Thymus (tissue), 11 donors: ENCODE measurements at regions not wholly inside any gene's neighbourhood (a gene's known extent, or its start where the extent isn't known, plus 50 kb on each side); places are given as distances from the start of the nearest gene placed in this dataset.

ENCODE experiments used
- DNase-seq, 9 donors: peaks; one replicate each; pipeline ENCODE4 v3.0.0-alpha.2; 2013; ENCODE audit warnings: low spot score in 9 of 9, low read depth in 6 of 9, missing footprints in 1 of 9
- H3K27ac ChIP-seq, 2 donors: one replicate each; pipeline ENCODE4 v1.5.1; 2013; ENCODE audit warnings: control low read depth in 1 of 2, low read depth in 1 of 2, low read length in 1 of 2, mild to moderate bottlenecking in 1 of 2, moderate library complexity in 1 of 2
- H3K27me3 ChIP-seq, 2 donors: one replicate each; pipeline ENCODE4 v1.5.1; 2013; ENCODE audit warnings: low read length in 1 of 2; ENCODE audit not compliant: control insufficient read depth in 2 of 2, insufficient read depth in 1 of 2
- H3K36me3 ChIP-seq, 2 donors: one replicate each; pipeline ENCODE4 v1.5.1; 2013; ENCODE audit warnings: low read length in 1 of 2, mild to moderate bottlenecking in 1 of 2, moderate library complexity in 1 of 2; ENCODE audit not compliant: control insufficient read depth in 2 of 2, insufficient read depth in 2 of 2
- H3K4me1 ChIP-seq, 2 donors: one replicate each; pipeline ENCODE4 v1.5.1; 2013; ENCODE audit warnings: low read length in 2 of 2; ENCODE audit not compliant: control insufficient read depth in 2 of 2, insufficient read depth in 2 of 2
- H3K4me3 ChIP-seq, 2 donors: one replicate each; pipeline ENCODE4 v1.5.1; 2013; ENCODE audit warnings: low read length in 2 of 2, control low read depth in 1 of 2, mild to moderate bottlenecking in 1 of 2
- H3K9me3 ChIP-seq, 2 donors: one replicate each; pipeline ENCODE4 v1.5.1; 2013; ENCODE audit warnings: low read length in 1 of 2, mild to moderate bottlenecking in 1 of 2; ENCODE audit not compliant: control insufficient read depth in 2 of 2, insufficient read depth in 1 of 2
- WGBS: extraction: QIAGEN DNeasy Blood & Tissue Kit; methylation state at CpG from one replicate; pipeline ENCODE4 v1.1.7; 2013; 5-methylcytosine and 5-hydroxymethylcytosine counted together
- donor health status: healthy.

- Histone ChIP-seq H3K27me3 (peaks cover 2 to 3% of the 10 kb centered on the region in 2 donors), H3K36me3 (no peaks in the 10 kb centered on the region), H3K27ac (no peak overlapping the region), H3K4me1 (peaks cover 0 to 4% of the 10 kb centered on the region in 2 donors), H3K4me3 (no peak overlapping the region), H3K9me3 (no peaks in the 10 kb centered on the region)
- DNase-seq = no peak
These were observed 100.8 kb upstream of the TPM1 start for GRCh38 chr15:62941699-62942098.

- Histone ChIP-seq H3K36me3 (no peaks in the 10 kb centered on the region), H3K27ac (no peak overlapping the region)
- 97% methylated on average over 9 of the region's 9 CpGs for WGBS
These were observed 100.1 kb upstream of the TPM1 start for GRCh38 chr15:62942428-62942827.

GRCh38 chr15:62945063-62945462 lies 97.5 kb upstream of the TPM1 start:
- Histone ChIP-seq H3K36me3 (no peaks in the 10 kb centered on the region), H3K9me3 (no peaks in the 10 kb centered on the region), H3K27me3 (peaks cover 0 to 4% of the 10 kb centered on the region in 2 donors), H3K4me1 (peaks cover 0 to 4% of the 10 kb centered on the region in 2 donors), H3K27ac (no peak overlapping the region), H3K4me3 (no peak overlapping the region)
- no peak for DNase-seq
- WGBS = 85% methylated on average over 2 of the region's 2 CpGs

More at GRCh38 chr15:62942428-62942827, 100.1 kb upstream of the TPM1 start:
- no peak for DNase-seq
- no peaks in the 10 kb centered on the region for H3K9me3 ChIP-seq
- H3K27me3 ChIP-seq = peaks cover 0 to 3% of the 10 kb centered on the region in 2 donors
- peaks cover 0 to 4% of the 10 kb centered on the region in 2 donors for H3K4me1 ChIP-seq
- H3K4me3 ChIP-seq = no peak overlapping the region

- no peak overlapping the region for H3K4me3 ChIP-seq
- peaks cover 0 to 8% of the 10 kb centered on the region in 2 donors for H3K27me3 ChIP-seq
- peaks cover 0 to 2% of the 10 kb centered on the region in 2 donors for H3K4me1 ChIP-seq
- DNase-seq = no peak
- WGBS = 92% methylated on average over 4 of the region's 4 CpGs
- H3K27ac ChIP-seq = no peak overlapping the region
- no peaks in the 10 kb centered on the region for H3K36me3 ChIP-seq
- no peaks in the 10 kb centered on the region for H3K9me3 ChIP-seq
These were observed 96.8 kb upstream of the TPM1 start for GRCh38 chr15:62945760-62946159.

GRCh38 chr15:62946940-62947339 lies 95.6 kb upstream of the TPM1 start:
- 97% methylated on average over 2 of the region's 2 CpGs for WGBS
- Histone ChIP-seq H3K9me3 (no peaks in the 10 kb centered on the region), H3K4me3 (no peak overlapping the region), H3K27ac (no peak overlapping the region), H3K27me3 (peaks cover 0 to 15% of the 10 kb centered on the region in 2 donors), H3K4me1 (no peaks in the 10 kb centered on the region), H3K36me3 (no peaks in the 10 kb centered on the region)
- DNase-seq = no peak

GRCh38 chr15:62950462-62950931 lies 92.0 kb upstream of the TPM1 start:
- no peaks in the 10 kb centered on the region for H3K4me1 ChIP-seq
- no peaks in the 10 kb centered on the region for H3K36me3 ChIP-seq
- H3K27me3 ChIP-seq = peaks cover 8 to 33% of the 10 kb centered on the region in 2 donors
- H3K4me3 ChIP-seq = no peak overlapping the region
- no peak for DNase-seq
- H3K27ac ChIP-seq = no peak overlapping the region
- no peaks in the 10 kb centered on the region for H3K9me3 ChIP-seq
- WGBS = 92% methylated on average over 5 of the region's 5 CpGs

GRCh38 chr15:62951481-62951880 lies 91.1 kb upstream of the TPM1 start:
- Histone ChIP-seq H3K27ac (no peak overlapping the region), H3K27me3 (peaks cover 8 to 33% of the 10 kb centered on the region in 2 donors), H3K9me3 (no peaks in the 10 kb centered on the region), H3K36me3 (no peaks in the 10 kb centered on the region), H3K4me1 (no peaks in the 10 kb centered on the region), H3K4me3 (no peak overlapping the region)
- WGBS = 91% methylated on average over 5 of the region's 5 CpGs
- no peak for DNase-seq

GRCh38 chr15:62953021-62953420 lies 89.5 kb upstream of the TPM1 start:
- no peaks in the 10 kb centered on the region for H3K9me3 ChIP-seq
- peaks cover 8 to 33% of the 10 kb centered on the region in 2 donors for H3K27me3 ChIP-seq
- 42% methylated on average over 29 of the region's 29 CpGs for WGBS
- H3K4me3 ChIP-seq = no peak overlapping the region
- DNase-seq = no peak
- no peaks in the 10 kb centered on the region for H3K36me3 ChIP-seq
- no peaks in the 10 kb centered on the region for H3K4me1 ChIP-seq
- H3K27ac ChIP-seq = no peak overlapping the region

GRCh38 chr15:62953496-62954045 lies 89.0 kb upstream of the TPM1 start:
- DNase-seq = no peak
- 90% methylated on average over 24 of the region's 24 CpGs for WGBS
- H3K4me1 ChIP-seq = no peaks in the 10 kb centered on the region

More at GRCh38 chr15:62953496-62954045, 89.0 kb upstream of the TPM1 start:
- Histone ChIP-seq H3K27me3 (peaks cover 8 to 33% of the 10 kb centered on the region in 2 donors), H3K9me3 (no peaks in the 10 kb centered on the region), H3K4me3 (no peak overlapping the region), H3K27ac (no peak overlapping the region), H3K36me3 (no peaks in the 10 kb centered on the region)
